A549 (cell line): ENCODE measurements at regions not wholly inside any gene's neighbourhood (a gene's known extent, or its start where the extent isn't known, plus 50 kb on each side); places are given as distances from the start of the nearest gene placed in this dataset.

Experiments used
- ATAC-seq, 2 experiments: fragments of 200-7000 bp in 1 of 2; fragments of >200 bp in 1 of 2; cut with Nextera tagmentation in 1 of 2; cut with Tn5 transposase in 1 of 2; 3 replicates each; pipeline versions ENCODE4 v1.8.0 to v1.9.1; 2018 to 2020; ENCODE audit warnings: mild to moderate bottlenecking in 1 of 2, moderate library complexity in 1 of 2
- CTCF ChIA-PET: fragments of 300-600 bp; sonication (Branson Sonifier 250); formaldehyde crosslinking; extraction: SDS; loops from one replicate; lab custom pipeline; 2021; ENCODE audit warnings: antibody characterized with exemption, inconsistent platforms; lab: Yijun Ruan, JAX
- POLR2A ChIA-PET: fragments of 350-600 bp; formaldehyde crosslinking; extraction: SDS; loops from one replicate; lab custom pipeline; 2021; ENCODE audit warnings: antibody characterized with exemption, inconsistent platforms; lab: Yijun Ruan, JAX
- DNase-seq, 2 experiments: peaks; one replicate each; pipeline versions ENCODE4 v3.0.0 to v3.0.0-alpha.2; 2011 to 2016; ENCODE audit warnings: low read depth in 1 of 2, low spot score in 1 of 2
- FAIRE-seq: peaks from 2 replicates; lab custom pipeline; 2011; peaks lifted over from hg19 to GRCh38; lab: Jason Lieb, UNC
- H3K27ac ChIP-seq, 2 experiments: fragments of >200 bp; sonication (Bioruptor Twin); formaldehyde crosslinking; 3 replicates each; pipeline ENCODE4 v1.5.1; 2016 to 2017
- H3K4me1 ChIP-seq: fragments of >200 bp; sonication (Bioruptor Twin); formaldehyde crosslinking; 3 replicates; pipeline ENCODE4 v1.6.1; 2016
- H3K4me2 ChIP-seq: fragments of >200 bp; sonication (Bioruptor Twin); formaldehyde crosslinking; 3 replicates; pipeline ENCODE4 v1.6.1; 2016
- H3K4me3 ChIP-seq: fragments of >200 bp; sonication (Bioruptor Twin); formaldehyde crosslinking; 3 replicates; pipeline ENCODE4 v1.5.1; 2016
- H3K9me3 ChIP-seq: fragments of >200 bp; sonication (Bioruptor Twin); formaldehyde crosslinking; 3 replicates; pipeline ENCODE4 v1.6.1; 2016
- ATOH8 ChIP-seq: fragments of 250-450 bp; sonication (Bioruptor Pico); IDR thresholded peaks from 2 replicates; pipeline ENCODE4 v1.5.0; 2020; ENCODE audit warnings: low read depth, mild to moderate bottlenecking, moderate library complexity
- BHLHE40 ChIP-seq: IDR thresholded peaks from 2 replicates; pipeline ENCODE4 v1.6.1; 2012; ENCODE audit warnings: low read depth, low read length, inconsistent platforms
- CBX2 ChIP-seq: fragments of 200-600 bp; sonication (generic); IDR thresholded peaks from 2 replicates; pipeline ENCODE4 v1.6.1; 2016; ENCODE audit warnings: low read depth, mild to moderate bottlenecking, borderline replicate concordance
- CBX8 ChIP-seq: fragments of 200-600 bp; sonication (generic); IDR thresholded peaks from 2 replicates; pipeline ENCODE4 v1.6.1; 2016
- CHD2 ChIP-seq: fragments of 150-350 bp; IDR thresholded peaks from 2 replicates; pipeline ENCODE4 v1.6.1; 2014; ENCODE audit warnings: low read length; ENCODE audit not compliant: partially characterized antibody
- CHD4 ChIP-seq: fragments of 200-600 bp; sonication (generic); IDR thresholded peaks from 2 replicates; pipeline ENCODE4 v1.6.1; 2016; ENCODE audit warnings: antibody characterized with exemption, mild to moderate bottlenecking, borderline replicate concordance
- CTCF ChIP-seq: fragments of >200 bp; sonication (Bioruptor Twin); formaldehyde crosslinking; IDR thresholded peaks from 3 replicates; pipeline ENCODE4 v1.5.1; 2016
- EHMT2 ChIP-seq: fragments of 200-600 bp; sonication (generic); IDR thresholded peaks from 2 replicates; pipeline ENCODE4 v1.6.1; 2016; ENCODE audit warnings: antibody characterized with exemption, low read depth, mild to moderate bottlenecking, moderate library complexity
- ELK1 ChIP-seq: fragments of 150-350 bp; IDR thresholded peaks from 2 replicates; pipeline ENCODE4 v1.6.1; 2014; ENCODE audit warnings: low read depth, mild to moderate bottlenecking, low read length
- HES2 ChIP-seq: fragments of >200 bp; sonication (Bioruptor Twin); formaldehyde crosslinking; IDR thresholded peaks from 2 replicates; pipeline ENCODE4 v1.6.1; 2016
- HEYL ChIP-seq: fragments of 250-450 bp; sonication (Bioruptor Pico); IDR thresholded peaks from 2 replicates; pipeline ENCODE4 v1.8.0; 2021; ENCODE audit warnings: mild to moderate bottlenecking, moderate library complexity
- KDM1A ChIP-seq: fragments of 200-600 bp; sonication (generic); IDR thresholded peaks from 2 replicates; pipeline ENCODE4 v1.6.1; 2016; ENCODE audit warnings: low read depth, mild to moderate bottlenecking
- MAX ChIP-seq: IDR thresholded peaks from 2 replicates; pipeline ENCODE4 v1.6.1; 2012
- MAZ ChIP-seq: fragments of 150-350 bp; IDR thresholded peaks from 2 replicates; pipeline ENCODE4 v1.6.1; 2014; ENCODE audit warnings: antibody characterized with exemption, low read depth, low read length, borderline replicate concordance
- MYC ChIP-seq: IDR thresholded peaks from 2 replicates; pipeline ENCODE4 v1.6.1; 2012; ENCODE audit warnings: mild to moderate bottlenecking, inconsistent platforms, low read length, improper control_type of control experiment, borderline replicate concordance
- NFE2L2 ChIP-seq: fragments of 150-350 bp; conservative IDR thresholded peaks from 2 replicates; pipeline ENCODE4 v1.6.1; 2014; ENCODE audit warnings: low read length
- NR3C1 ChIP-seq: fragments of >200 bp; sonication (Bioruptor Twin); formaldehyde crosslinking; IDR thresholded peaks from 3 replicates; pipeline ENCODE4 v1.6.1; 2017
- POLR2A ChIP-seq: IDR thresholded peaks from 2 replicates; pipeline ENCODE4 v1.6.1; 2012; ENCODE audit warnings: mild to moderate bottlenecking, low read length
- RAD21 ChIP-seq, 2 experiments: fragments of >200 bp in 1 of 2; sonication (Bioruptor Twin) in 1 of 2; formaldehyde crosslinking in 1 of 2; IDR thresholded peaks in 1 of 2; conservative IDR thresholded peaks in 1 of 2; 2 replicates in 1 of 2; 3 replicates in 1 of 2; pipeline ENCODE4 v1.6.1; 2012 to 2018; ENCODE audit warnings: inconsistent platforms in 1 of 2
- REST ChIP-seq: fragments of 200-600 bp; sonication (generic); IDR thresholded peaks from 2 replicates; pipeline ENCODE4 v1.6.1; 2016; ENCODE audit warnings: antibody characterized with exemption, mild to moderate bottlenecking, moderate library complexity
- RFX5 ChIP-seq: fragments of 450-650 bp; IDR thresholded peaks from 2 replicates; pipeline ENCODE4 v1.7.1; 2014; ENCODE audit warnings: antibody characterized with exemption, mild to moderate bottlenecking, moderate library complexity
- RNF2 ChIP-seq: fragments of 200-600 bp; sonication (generic); IDR thresholded peaks from 2 replicates; pipeline ENCODE4 v1.6.1; 2016; ENCODE audit warnings: low read depth, mild to moderate bottlenecking, antibody characterized with exemption, moderate library complexity, borderline replicate concordance
- SMC3 ChIP-seq: fragments of >200 bp; sonication (Bioruptor Twin); formaldehyde crosslinking; IDR thresholded peaks from 3 replicates; pipeline ENCODE4 v1.6.1; 2018; ENCODE audit warnings: inconsistent platforms
- ZFP36 ChIP-seq: fragments of 450-650 bp; IDR thresholded peaks from 2 replicates; pipeline ENCODE4 v1.6.1; 2014; ENCODE audit warnings: borderline replicate concordance; ENCODE audit not compliant: partially characterized antibody
- ZNF302 ChIP-seq: fragments of 250-450 bp; sonication (Bioruptor Pico); IDR thresholded peaks from 2 replicates; pipeline ENCODE4 v1.9.0; 2021; ENCODE audit warnings: inconsistent platforms, mild to moderate bottlenecking, moderate library complexity
- WGBS: methylation state at CpG from one replicate; pipeline ENCODE4 v1.1.6; 2017; ENCODE audit errors: missing lambda C conversion rate; 5-methylcytosine and 5-hydroxymethylcytosine counted together

GRCh38 chr2:105567996-105568494 is 169.2 kb upstream of the FHL2 start (continued):
- TF ChIP-seq ELK1 (no peak), ATOH8 (CRISPR knock-in tag) (no peak), KDM1A (no peak), HEYL (CRISPR knock-in tag) (no peak), CBX8 (no peak), RFX5 (no peak), BHLHE40 (no peak)
- TF ChIP-seq, all 56 proteins: peak for 0

GRCh38 chr2:105563000-105563719 is 164.3 kb upstream of the FHL2 start:
- WGBS, result 28% methylated on average over 8 of the region's 8 CpGs
- no peak overlapping the region for H3K27ac ChIP-seq
- ATAC-seq (peak in 1 of 2 experiments; percentile 41; a peak in 2 of 6 replicates), DNase-seq (no peak), FAIRE-seq (no peak)
- no peak overlapping the region for H3K4me3 ChIP-seq
- no peak overlapping the region for H3K4me2 ChIP-seq
- H3K9me3 ChIP-seq, result no peaks in the 10 kb centered on the region
- POLR2A ChIA-PET, result no interaction called here
- no peak for TF ChIP-seq SMC3
- no peak for TF ChIP-seq NR3C1
- TF ChIP-seq HEYL (CRISPR knock-in tag), result no peak
- TF ChIP-seq MAZ, result no peak
- TF ChIP-seq NFE2L2, result no peak
- TF ChIP-seq CHD4, result no peak
- no peak for TF ChIP-seq MAX
- no peak for TF ChIP-seq RNF2
- TF ChIP-seq EHMT2, result no peak
- TF ChIP-seq CBX2, result no peak
- no peaks in the 10 kb centered on the region for H3K4me1 ChIP-seq
- CTCF ChIA-PET, result interaction anchor here (0.7 to 0.9 kb wide), 2 partner anchors 14 to 25 kb away, joined by 3 read pairs; no protein-coding TSS in a partner anchor

- CTCF ChIA-PET, result interaction anchor here (0.9 to 1.6 kb wide), 4 partner anchors 9 to 217 kb away, joined by 3 to 6 read pairs (median 4); no protein-coding TSS in a partner anchor
- FAIRE-seq (no peak), DNase-seq (no peak), ATAC-seq (no peak)
- Histone ChIP-seq H3K9me3 (no peaks in the 10 kb centered on the region), H3K4me2 (no peak overlapping the region), H3K4me1 (no peaks in the 10 kb centered on the region), H3K4me3 (no peak overlapping the region), H3K27ac (no peak overlapping the region)
- POLR2A ChIA-PET, result no interaction called here
- 44% methylated on average over 9 of the region's 9 CpGs for WGBS
- TF ChIP-seq RAD21 (conservative IDR thresholded peaks at IDR 0.05 in 1 of 2, IDR thresholded peaks at IDR 0.05 in 1 of 2), result no peak
- no peak for TF ChIP-seq ZNF302 (CRISPR knock-in tag)
- TF ChIP-seq EHMT2, result no peak
- no peak for TF ChIP-seq ATOH8 (CRISPR knock-in tag)
- TF ChIP-seq POLR2A, result no peak
- TF ChIP-seq RFX5, result no peak
- TF ChIP-seq MAX, result no peak
- no peak for TF ChIP-seq CHD2
- no peak for TF ChIP-seq REST
- no peak for TF ChIP-seq MYC
- TF ChIP-seq HES2, result no peak
- TF ChIP-seq CBX2, result no peak
- TF ChIP-seq ZFP36, result no peak
- TF ChIP-seq CTCF, result no peak
These were observed 162.6 kb upstream of the FHL2 start for GRCh38 chr2:105561401-105561800.
